ENCODE measurements at regions not wholly inside any gene's neighbourhood (a gene's known extent, or its start where the extent isn't known, plus 50 kb on each side); places are given as distances from the start of the nearest gene placed in this dataset.

- no peak overlapping the region for H2AFZ ChIP-seq (ENCODE audit: low read depth, low read length)
- H3K4me1 ChIP-seq (ENCODE audit: low read length): no peaks in the 10 kb centered on the region
- H3K4me2 ChIP-seq (ENCODE audit: low read length): no peak overlapping the region
- H3K27me3 ChIP-seq (ENCODE audit: low read depth, low read length): no peaks in the 10 kb centered on the region
- no peak overlapping the region for H3K4me3 ChIP-seq (ENCODE audit: low read length)
- TF ChIP-seq CTCF (IDR thresholded peaks at IDR 0.05; ENCODE audit: low read depth, low read length) (no peak), EZH2phosphoT487 (IDR thresholded peaks at IDR 0.05; ENCODE audit: low read depth) (no peak)
- no peak overlapping the region for H3K27ac ChIP-seq (ENCODE audit: low read length)
- H3K9me3 ChIP-seq (ENCODE audit: insufficient read depth, low read length): no peaks in the 10 kb centered on the region
- no peaks in the 10 kb centered on the region for H4K20me1 ChIP-seq (ENCODE audit: insufficient read depth, low read length)
- H3K9ac ChIP-seq (ENCODE audit: low read length): no peak overlapping the region
- no peaks in the 10 kb centered on the region for H3K79me2 ChIP-seq (ENCODE audit: low read length)
- no peaks in the 10 kb centered on the region for H3K36me3 ChIP-seq (replicated peaks; ENCODE audit: low read depth, low read length)
These were observed 84.3 kb upstream of the DIO3 start for GRCh38 chr14:101476916-101477553.

- H3K79me2 ChIP-seq (ENCODE audit: low read length): no peaks in the 10 kb centered on the region
- H3K27ac ChIP-seq (ENCODE audit: low read length): no peak overlapping the region
- no peak overlapping the region for H3K4me3 ChIP-seq (ENCODE audit: low read length)
- H2AFZ ChIP-seq (ENCODE audit: low read depth, low read length): no peak overlapping the region
- no peaks in the 10 kb centered on the region for H3K4me1 ChIP-seq (ENCODE audit: low read length)
- no peaks in the 10 kb centered on the region for H3K36me3 ChIP-seq (replicated peaks; ENCODE audit: low read depth, low read length)
- no peak overlapping the region for H3K4me2 ChIP-seq (ENCODE audit: low read length)
- TF ChIP-seq CTCF (IDR thresholded peaks at IDR 0.05; ENCODE audit: low read depth, low read length): no peak
- no peak for TF ChIP-seq EZH2phosphoT487 (IDR thresholded peaks at IDR 0.05; ENCODE audit: low read depth)
- no peaks in the 10 kb centered on the region for H3K27me3 ChIP-seq (ENCODE audit: low read depth, low read length)
- no peaks in the 10 kb centered on the region for H3K9me3 ChIP-seq (ENCODE audit: insufficient read depth, low read length)
- H4K20me1 ChIP-seq (ENCODE audit: insufficient read depth, low read length): no peaks in the 10 kb centered on the region
- H3K9ac ChIP-seq (ENCODE audit: low read length): no peak overlapping the region
These were observed 83.6 kb upstream of the DIO3 start for GRCh38 chr14:101477648-101478047.

GRCh38 chr14:101478096-101478495 is 83.2 kb upstream of the DIO3 start:
- Histone ChIP-seq H4K20me1 (ENCODE audit: insufficient read depth, low read length) (no peaks in the 10 kb centered on the region), H3K4me1 (ENCODE audit: low read length) (no peaks in the 10 kb centered on the region), H3K9me3 (ENCODE audit: insufficient read depth, low read length) (no peaks in the 10 kb centered on the region), H3K9ac (ENCODE audit: low read length) (no peak overlapping the region), H3K4me2 (ENCODE audit: low read length) (no peak overlapping the region), H3K27me3 (ENCODE audit: low read depth, low read length) (no peaks in the 10 kb centered on the region), H3K4me3 (ENCODE audit: low read length) (no peak overlapping the region), H3K79me2 (ENCODE audit: low read length) (no peaks in the 10 kb centered on the region), H3K36me3 (replicated peaks; ENCODE audit: low read depth, low read length) (no peaks in the 10 kb centered on the region), H2AFZ (ENCODE audit: low read depth, low read length) (no peak overlapping the region), H3K27ac (ENCODE audit: low read length) (no peak overlapping the region)
- TF ChIP-seq CTCF (IDR thresholded peaks at IDR 0.05; ENCODE audit: low read depth, low read length) (no peak), EZH2phosphoT487 (IDR thresholded peaks at IDR 0.05; ENCODE audit: low read depth) (no peak)

- Histone ChIP-seq H3K4me2 (ENCODE audit: low read length) (no peak overlapping the region), H3K4me3 (ENCODE audit: low read length) (no peak overlapping the region), H3K27ac (ENCODE audit: low read length) (no peak overlapping the region), H2AFZ (ENCODE audit: low read depth, low read length) (no peak overlapping the region), H3K9me3 (ENCODE audit: insufficient read depth, low read length) (peaks cover 2% of the 10 kb centered on the region; the same call in 1 of the 2 replicates), H3K4me1 (ENCODE audit: low read length) (no peaks in the 10 kb centered on the region), H4K20me1 (ENCODE audit: insufficient read depth, low read length) (no peaks in the 10 kb centered on the region), H3K27me3 (ENCODE audit: low read depth, low read length) (no peaks in the 10 kb centered on the region), H3K36me3 (replicated peaks; ENCODE audit: low read depth, low read length) (no peaks in the 10 kb centered on the region), H3K79me2 (ENCODE audit: low read length) (no peaks in the 10 kb centered on the region), H3K9ac (ENCODE audit: low read length) (no peak overlapping the region)
- TF ChIP-seq EZH2phosphoT487 (IDR thresholded peaks at IDR 0.05; ENCODE audit: low read depth): no peak
- TF ChIP-seq CTCF (IDR thresholded peaks at IDR 0.05; ENCODE audit: low read depth, low read length): no peak
These were observed 82.4 kb upstream of the DIO3 start for GRCh38 chr14:101478796-101479410.

Measured in OCI-LY3 (cell line).